ENCODE measurements at regions not wholly inside any gene's neighbourhood (a gene's known extent, or its start where the extent isn't known, plus 50 kb on each side); places are given as distances from the start of the nearest gene placed in this dataset.
"Not testable (repeated sequence)": the region's sequence is repeated elsewhere in the genome, so short reads cannot be mapped to it uniquely, and the experiment has no call there.

GRCh38 chr16:34609435-34609834, 1150.0 kb downstream of the TP53TG3F start:
- H3K4me3 Mint-ChIP-seq; DNase-seq; H3K4me1 ChIP-seq (ENCODE audit: insufficient read depth, low read length); H3K36me3 ChIP-seq (ENCODE audit: insufficient read depth, low read length); H3K27me3 Mint-ChIP-seq; CTCF ChIA-PET; POLR2A ChIA-PET; H3K27ac ChIP-seq (ENCODE audit: low read depth, low read length); H3K4me1 Mint-ChIP-seq; H3K27ac Mint-ChIP-seq; H3K27me3 ChIP-seq (ENCODE audit: insufficient read depth, low read length, poor library complexity, severe bottlenecking); H3K4me3 ChIP-seq (ENCODE audit: low read length): not testable (repeated sequence)
- peaks cover 15% of the 10 kb centered on the region for H3K9me3 ChIP-seq (ENCODE audit: low read length)
- Mint-ChIP-seq H3K36me3 (peaks cover 0 to 20% (median 2%) of the 10 kb centered on the region in 3 donors), H3K9me3 (peaks cover 6 to 86% (median 80%) of the 10 kb centered on the region in 5 donors)
